ENCODE measurements at regions not wholly inside any gene's neighbourhood (a gene's known extent, or its start where the extent isn't known, plus 50 kb on each side); places are given as distances from the start of the nearest gene placed in this dataset.

DNA sequence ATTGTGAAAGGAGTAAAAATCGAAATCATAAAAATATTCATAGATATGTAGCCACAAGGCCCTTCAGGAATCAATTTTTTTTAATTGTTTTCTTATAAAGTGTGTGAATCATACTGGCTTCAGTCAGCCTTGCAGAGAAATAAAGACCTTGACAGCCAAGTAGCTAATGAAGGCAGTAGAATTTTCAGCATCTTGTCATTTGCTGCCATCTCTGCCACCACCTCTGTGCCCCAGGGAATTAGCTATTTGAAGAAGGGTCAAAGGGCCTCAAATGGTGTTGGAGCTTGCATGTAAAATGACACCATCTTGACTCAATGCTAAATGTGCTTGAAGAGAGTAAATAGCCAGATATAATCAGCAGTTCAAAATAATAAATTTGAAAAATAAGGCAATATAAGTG lies 359.4 kb upstream of the DCN start:
- no peak for TF ChIP-seq POLR2AphosphoS5 (IDR thresholded peaks at IDR 0.05; ENCODE audit: low read depth, low read length)
- TF ChIP-seq, protein P1, sequence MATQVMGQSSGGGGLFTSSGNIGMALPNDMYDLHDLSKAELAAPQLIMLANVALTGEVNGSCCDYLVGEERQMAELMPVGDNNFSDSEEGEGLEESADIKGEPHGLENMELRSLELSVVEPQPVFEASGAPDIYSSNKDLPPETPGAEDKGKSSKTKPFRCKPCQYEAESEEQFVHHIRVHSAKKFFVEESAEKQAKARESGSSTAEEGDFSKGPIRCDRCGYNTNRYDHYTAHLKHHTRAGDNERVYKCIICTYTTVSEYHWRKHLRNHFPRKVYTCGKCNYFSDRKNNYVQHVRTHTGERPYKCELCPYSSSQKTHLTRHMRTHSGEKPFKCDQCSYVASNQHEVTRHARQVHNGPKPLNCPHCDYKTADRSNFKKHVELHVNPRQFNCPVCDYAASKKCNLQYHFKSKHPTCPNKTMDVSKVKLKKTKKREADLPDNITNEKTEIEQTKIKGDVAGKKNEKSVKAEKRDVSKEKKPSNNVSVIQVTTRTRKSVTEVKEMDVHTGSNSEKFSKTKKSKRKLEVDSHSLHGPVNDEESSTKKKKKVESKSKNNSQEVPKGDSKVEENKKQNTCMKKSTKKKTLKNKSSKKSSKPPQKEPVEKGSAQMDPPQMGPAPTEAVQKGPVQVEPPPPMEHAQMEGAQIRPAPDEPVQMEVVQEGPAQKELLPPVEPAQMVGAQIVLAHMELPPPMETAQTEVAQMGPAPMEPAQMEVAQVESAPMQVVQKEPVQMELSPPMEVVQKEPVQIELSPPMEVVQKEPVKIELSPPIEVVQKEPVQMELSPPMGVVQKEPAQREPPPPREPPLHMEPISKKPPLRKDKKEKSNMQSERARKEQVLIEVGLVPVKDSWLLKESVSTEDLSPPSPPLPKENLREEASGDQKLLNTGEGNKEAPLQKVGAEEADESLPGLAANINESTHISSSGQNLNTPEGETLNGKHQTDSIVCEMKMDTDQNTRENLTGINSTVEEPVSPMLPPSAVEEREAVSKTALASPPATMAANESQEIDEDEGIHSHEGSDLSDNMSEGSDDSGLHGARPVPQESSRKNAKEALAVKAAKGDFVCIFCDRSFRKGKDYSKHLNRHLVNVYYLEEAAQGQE (IDR thresholded peaks at IDR 0.05; ENCODE audit: insufficient read depth in 1 of 2, low read depth in 2 of 2, low read length in 1 of 2), result no peak
- TF ChIP-seq, protein P2, sequence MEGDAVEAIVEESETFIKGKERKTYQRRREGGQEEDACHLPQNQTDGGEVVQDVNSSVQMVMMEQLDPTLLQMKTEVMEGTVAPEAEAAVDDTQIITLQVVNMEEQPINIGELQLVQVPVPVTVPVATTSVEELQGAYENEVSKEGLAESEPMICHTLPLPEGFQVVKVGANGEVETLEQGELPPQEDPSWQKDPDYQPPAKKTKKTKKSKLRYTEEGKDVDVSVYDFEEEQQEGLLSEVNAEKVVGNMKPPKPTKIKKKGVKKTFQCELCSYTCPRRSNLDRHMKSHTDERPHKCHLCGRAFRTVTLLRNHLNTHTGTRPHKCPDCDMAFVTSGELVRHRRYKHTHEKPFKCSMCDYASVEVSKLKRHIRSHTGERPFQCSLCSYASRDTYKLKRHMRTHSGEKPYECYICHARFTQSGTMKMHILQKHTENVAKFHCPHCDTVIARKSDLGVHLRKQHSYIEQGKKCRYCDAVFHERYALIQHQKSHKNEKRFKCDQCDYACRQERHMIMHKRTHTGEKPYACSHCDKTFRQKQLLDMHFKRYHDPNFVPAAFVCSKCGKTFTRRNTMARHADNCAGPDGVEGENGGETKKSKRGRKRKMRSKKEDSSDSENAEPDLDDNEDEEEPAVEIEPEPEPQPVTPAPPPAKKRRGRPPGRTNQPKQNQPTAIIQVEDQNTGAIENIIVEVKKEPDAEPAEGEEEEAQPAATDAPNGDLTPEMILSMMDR (IDR thresholded peaks at IDR 0.05), result no peak
- TF ChIP-seq TCF7L2 (IDR thresholded peaks at IDR 0.05; ENCODE audit: low read depth, low read length), result no peak
- no peak for TF ChIP-seq SIN3A (IDR thresholded peaks at IDR 0.05; ENCODE audit: borderline replicate concordance, insufficient read depth, low read depth, low read length)
- H3K36me3 ChIP-seq (ENCODE audit: control insufficient read depth, insufficient read depth, low read length), result no peaks in the 10 kb centered on the region
- no peaks in the 10 kb centered on the region for H3K4me1 ChIP-seq (ENCODE audit: control insufficient read depth, insufficient read depth, low read length)
- DNase-seq (ENCODE audit: low read depth, low spot score) (no peak), ATAC-seq (no peak)
- BruUV-seq (replicated peaks), result no TSS peak
- ChIA-PET POLR2A (no interaction called here), CTCF (no interaction called here)
- H3K27ac ChIP-seq (ENCODE audit: low read length), result no peak overlapping the region
- H3K27me3 ChIP-seq (ENCODE audit: control insufficient read depth, insufficient read depth, low read length), result no peaks in the 10 kb centered on the region
- no peaks in the 10 kb centered on the region for H3K9me3 ChIP-seq (ENCODE audit: control insufficient read depth, insufficient read depth, low read depth, low read length)
- no peak overlapping the region for H3K4me3 ChIP-seq (ENCODE audit: low read depth in 2 of 2, low read length in 2 of 2)
- in situ Hi-C loops (cut with HindIII; ENCODE audit: low pct_unique_long_range_greater_than_20kb, low sequenced_read_pairs) (no loop called here), intact Hi-C loops (cut with micrococcal nuclease; ENCODE audit: unreplicated experiment) (no loop called here)

DNA sequence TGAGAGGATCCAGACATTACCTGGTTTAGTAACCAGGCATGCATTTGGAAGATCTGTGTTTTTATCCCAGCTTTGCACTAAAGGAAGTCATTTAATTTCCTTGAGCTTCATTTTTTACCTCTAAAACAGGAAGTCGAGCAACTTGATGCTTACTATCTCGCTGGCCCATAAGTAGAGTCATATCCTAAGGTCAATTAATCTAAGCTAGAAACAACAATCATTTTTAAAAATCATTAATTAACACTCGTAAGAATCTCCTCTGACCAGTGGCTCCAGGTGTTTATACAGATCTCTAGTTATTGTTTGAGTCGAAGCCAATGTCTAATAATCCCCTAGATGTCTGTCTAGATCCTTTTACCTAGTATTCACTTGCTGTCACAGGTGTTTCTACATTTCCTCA lies 355.8 kb upstream of the DCN start:
- Histone ChIP-seq H3K9me3 (ENCODE audit: control insufficient read depth, insufficient read depth, low read depth, low read length) (no peaks in the 10 kb centered on the region), H3K4me1 (ENCODE audit: control insufficient read depth, insufficient read depth, low read length) (no peaks in the 10 kb centered on the region), H3K36me3 (ENCODE audit: control insufficient read depth, insufficient read depth, low read length) (no peaks in the 10 kb centered on the region), H3K27ac (ENCODE audit: low read length) (no peak overlapping the region), H3K27me3 (ENCODE audit: control insufficient read depth, insufficient read depth, low read length) (no peaks in the 10 kb centered on the region), H3K4me3 (ENCODE audit: low read depth in 2 of 2, low read length in 2 of 2) (no peak overlapping the region)
- in situ Hi-C loops (cut with HindIII; ENCODE audit: low pct_unique_long_range_greater_than_20kb, low sequenced_read_pairs), result no loop called here
- ChIA-PET POLR2A (no interaction called here), CTCF (no interaction called here)
- TF ChIP-seq, protein P1 (IDR thresholded peaks at IDR 0.05; ENCODE audit: insufficient read depth in 1 of 2, low read depth in 2 of 2, low read length in 1 of 2), result no peak
- no peak for TF ChIP-seq POLR2AphosphoS5 (IDR thresholded peaks at IDR 0.05; ENCODE audit: low read depth, low read length)
- TF ChIP-seq, protein P2 (IDR thresholded peaks at IDR 0.05), result no peak
- no peak for TF ChIP-seq SIN3A (IDR thresholded peaks at IDR 0.05; ENCODE audit: borderline replicate concordance, insufficient read depth, low read depth, low read length)
- no peak for TF ChIP-seq TCF7L2 (IDR thresholded peaks at IDR 0.05; ENCODE audit: low read depth, low read length)
- ATAC-seq (no peak), DNase-seq (ENCODE audit: low read depth, low spot score) (no peak)
- intact Hi-C loops (cut with micrococcal nuclease; ENCODE audit: unreplicated experiment), result no loop called here
- BruUV-seq (replicated peaks), result no TSS peak
